H4 (cell line): ENCODE measurements at regions not wholly inside any gene's neighbourhood (a gene's known extent, or its start where the extent isn't known, plus 50 kb on each side); places are given as distances from the start of the nearest gene placed in this dataset.

Source experiments
- DNase-seq: peaks from one replicate; pipeline ENCODE4 v3.0.0-alpha.2; 2015; ENCODE audit warnings: low spot score

GRCh38 chr3:106018929-106019550, 150.2 kb upstream of the CBLB start:
- DNase-seq: no peak

- no peak for DNase-seq
These were observed 154.1 kb upstream of the CBLB start for GRCh38 chr3:106022913-106023312.

GRCh38 chr3:106025151-106025722, 156.4 kb upstream of the CBLB start:
- DNase-seq: no peak

GRCh38 chr3:106029954-106030626, 161.3 kb upstream of the CBLB start:
- no peak for DNase-seq

- DNase-seq: no peak
These were observed 161.8 kb upstream of the CBLB start for GRCh38 chr3:106030627-106030963.

- DNase-seq: no peak
These were observed 163.7 kb upstream of the CBLB start for GRCh38 chr3:106032479-106032878.

GRCh38 chr3:106033654-106034053, 164.8 kb upstream of the CBLB start:
- DNase-seq: no peak

GRCh38 chr3:106034313-106034712, 165.5 kb upstream of the CBLB start:
- DNase-seq: no peak

GRCh38 chr3:106035619-106036018, 166.8 kb upstream of the CBLB start:
- DNase-seq: no peak

GRCh38 chr3:106036696-106037095, 167.9 kb upstream of the CBLB start:
- DNase-seq: no peak

- DNase-seq: no peak
These were observed 178.4 kb upstream of the CBLB start for GRCh38 chr3:106047221-106047620.

- DNase-seq: no peak
These were observed 180.2 kb upstream of the CBLB start for GRCh38 chr3:106048946-106049481.

- DNase-seq: no peak
These were observed 181.0 kb upstream of the CBLB start for GRCh38 chr3:106049821-106050220.

- no peak for DNase-seq
These were observed 188.1 kb upstream of the CBLB start for GRCh38 chr3:106056931-106057330.

GRCh38 chr3:106058475-106058874, 189.7 kb upstream of the CBLB start:
- no peak for DNase-seq

GRCh38 chr3:106059953-106060517, 191.2 kb upstream of the CBLB start:
- DNase-seq: no peak

GRCh38 chr3:106063909-106064308, 195.1 kb upstream of the CBLB start:
- DNase-seq: no peak

GRCh38 chr3:106065831-106066230, 197.0 kb upstream of the CBLB start:
- no peak for DNase-seq

GRCh38 chr3:106067711-106068110, 198.9 kb upstream of the CBLB start:
- DNase-seq: no peak

GRCh38 chr3:106068381-106068780, 199.6 kb upstream of the CBLB start:
- DNase-seq: no peak

- DNase-seq: no peak
These were observed 200.0 kb upstream of the CBLB start for GRCh38 chr3:106068795-106069194.

- DNase-seq: no peak
These were observed 201.4 kb upstream of the CBLB start for GRCh38 chr3:106070187-106070586.

GRCh38 chr3:106071306-106071705, 202.5 kb upstream of the CBLB start:
- no peak for DNase-seq
